Muscle of leg (tissue), 3 donors: ENCODE measurements at regions not wholly inside any gene's neighbourhood (a gene's known extent, or its start where the extent isn't known, plus 50 kb on each side); places are given as distances from the start of the nearest gene placed in this dataset.

Experiments
- DNase-seq: peaks from one replicate; pipeline ENCODE4 v3.0.0; 2013
- H3K27ac ChIP-seq: one replicate; pipeline ENCODE4 v1.5.1; 2013; ENCODE audit warnings: mild to moderate bottlenecking, low read length, control low read depth
- H3K27me3 ChIP-seq: one replicate; pipeline ENCODE4 v1.6.1; 2013; ENCODE audit warnings: low read length; ENCODE audit not compliant: control insufficient read depth, insufficient read depth
- H3K36me3 ChIP-seq: one replicate; pipeline ENCODE4 v1.6.1; 2013; ENCODE audit warnings: low read length; ENCODE audit not compliant: control insufficient read depth, insufficient read depth
- H3K4me1 ChIP-seq: one replicate; pipeline ENCODE4 v1.6.1; 2013; ENCODE audit warnings: low read length; ENCODE audit not compliant: control insufficient read depth, insufficient read depth
- H3K4me3 ChIP-seq: one replicate; pipeline ENCODE4 v1.5.1; 2013; ENCODE audit warnings: low read length, control low read depth
- H3K9me3 ChIP-seq: replicated peaks from 2 replicates; pipeline ENCODE4 v1.6.1; 2013; ENCODE audit warnings: low read depth, low read length; ENCODE audit not compliant: control insufficient read depth
- WGBS: methylation state at CpG from one replicate; pipeline ENCODE4 v1.1.5; 2013; ENCODE audit warnings: missing lambda C conversion rate; ENCODE audit not compliant: insufficient coverage; 5-methylcytosine and 5-hydroxymethylcytosine counted together

DNA sequence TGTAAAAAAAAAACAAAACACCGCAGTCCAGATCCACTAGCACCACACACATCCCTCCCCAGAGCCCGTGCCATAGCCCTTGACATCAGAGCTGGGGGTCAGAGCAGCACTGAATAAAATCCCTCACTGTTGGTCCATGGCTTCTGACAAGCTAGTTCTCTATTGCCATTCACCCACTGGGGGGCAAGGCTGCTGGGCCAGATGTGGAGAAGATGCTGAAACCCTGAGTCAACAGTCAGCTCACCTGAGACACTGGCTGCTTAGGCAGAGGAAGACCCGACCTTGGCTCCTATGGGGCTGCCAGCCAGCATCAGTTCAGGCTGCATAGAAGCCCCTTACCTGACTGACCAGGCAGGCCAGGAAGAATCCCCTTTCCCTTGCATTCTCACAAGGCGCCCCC lies 228.2 kb downstream of the SOX9 start:
- no peak overlapping the region for H3K27ac ChIP-seq

DNA sequence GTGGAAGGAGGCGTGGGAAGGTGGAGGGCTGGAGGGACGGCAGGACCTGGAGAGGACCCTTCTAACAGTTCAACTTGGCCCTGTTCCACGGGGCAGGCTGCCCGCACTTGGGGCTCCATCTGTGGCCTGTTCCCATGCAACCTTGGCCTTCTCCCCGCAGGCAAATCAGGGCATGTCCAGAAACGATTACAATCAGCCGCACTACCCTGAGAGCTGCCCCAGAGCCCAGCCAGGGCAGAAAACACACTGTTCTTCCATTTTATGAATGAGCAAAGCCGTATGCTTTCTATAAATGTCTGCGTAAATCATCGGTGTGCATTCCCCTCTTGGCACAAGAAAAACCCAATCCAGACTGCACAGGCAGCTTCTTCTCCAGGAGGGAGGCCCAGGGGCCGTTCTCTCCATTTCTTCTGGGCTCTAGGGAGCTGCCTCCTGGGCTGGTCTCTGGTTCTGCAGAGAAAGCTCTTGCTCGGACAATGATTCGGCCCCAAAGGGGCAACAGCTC lies 228.7 kb downstream of the SOX9 start:
- WGBS = 29% methylated on average over 12 of the region's 13 CpGs
- DNase-seq = peak; percentile 16
- Histone ChIP-seq H3K4me3 (no peak overlapping the region), H3K36me3 (no peaks in the 10 kb centered on the region), H3K27ac (no peak overlapping the region), H3K4me1 (peaks cover 8% of the 10 kb centered on the region), H3K27me3 (peaks cover 26% of the 10 kb centered on the region), H3K9me3 (peaks cover 2% of the 10 kb centered on the region)

More for the DNA sequence above, 228.2 kb downstream of the SOX9 start:
- WGBS = 60% methylated on average over 3 of the region's 4 CpGs
- Histone ChIP-seq H3K9me3 (no peaks in the 10 kb centered on the region), H3K27me3 (peaks cover 26% of the 10 kb centered on the region), H3K36me3 (no peaks in the 10 kb centered on the region), H3K4me1 (peaks cover 8% of the 10 kb centered on the region), H3K4me3 (no peak overlapping the region)
- no peak for DNase-seq

DNA sequence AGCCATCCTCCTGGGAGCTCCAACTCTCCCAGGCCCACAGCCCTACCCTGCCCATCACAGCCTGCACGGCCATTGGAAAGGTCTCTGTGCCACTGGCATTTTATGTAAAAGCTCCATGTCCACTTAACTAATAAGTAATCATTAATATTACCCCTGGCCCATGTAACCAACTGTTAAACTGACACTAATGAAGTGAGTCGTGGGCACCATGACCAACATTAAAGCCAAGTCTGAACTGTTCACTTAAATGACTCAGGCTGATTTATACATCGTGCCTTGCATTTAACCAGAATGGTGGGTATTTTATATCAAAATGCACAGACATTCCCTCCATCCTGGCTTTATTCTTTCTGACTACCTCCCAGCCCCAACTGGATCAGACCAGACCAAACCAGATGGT lies 229.3 kb downstream of the SOX9 start:
- H3K9me3 ChIP-seq = peaks cover 2% of the 10 kb centered on the region
- 80% methylated on average over 1 of the region's 3 CpGs for WGBS
- peaks cover 8% of the 10 kb centered on the region for H3K4me1 ChIP-seq
- H3K4me3 ChIP-seq = no peak overlapping the region
- no peak for DNase-seq
- no peaks in the 10 kb centered on the region for H3K36me3 ChIP-seq
- peaks cover 24% of the 10 kb centered on the region for H3K27me3 ChIP-seq
- H3K27ac ChIP-seq = no peak overlapping the region

DNA sequence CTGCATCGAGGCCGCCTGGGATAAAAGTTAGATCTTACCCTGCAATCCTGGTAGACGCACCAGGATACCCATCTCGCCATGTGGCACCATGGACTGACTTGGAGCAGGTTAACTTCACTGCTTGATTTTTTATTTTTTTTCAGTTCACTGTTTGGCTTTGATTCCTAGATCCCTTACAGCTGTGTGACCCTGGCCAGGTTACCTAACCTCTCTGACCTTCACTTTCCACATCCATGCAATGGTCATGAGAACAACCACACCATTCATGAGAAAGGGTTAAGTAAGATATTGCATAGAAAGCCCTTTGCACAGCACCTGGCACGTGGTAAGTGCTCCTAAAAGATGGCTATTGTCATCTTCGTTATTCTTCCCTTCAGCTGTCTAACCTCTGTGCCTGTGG lies 230.5 kb downstream of the SOX9 start:
- Histone ChIP-seq H3K4me1 (peaks cover 8% of the 10 kb centered on the region), H3K27ac (no peak overlapping the region), H3K4me3 (no peak overlapping the region), H3K9me3 (peaks cover 4% of the 10 kb centered on the region), H3K36me3 (no peaks in the 10 kb centered on the region), H3K27me3 (peaks cover 22% of the 10 kb centered on the region)
- DNase-seq = no peak
- WGBS = 93% methylated on average over 4 of the region's 6 CpGs

DNA sequence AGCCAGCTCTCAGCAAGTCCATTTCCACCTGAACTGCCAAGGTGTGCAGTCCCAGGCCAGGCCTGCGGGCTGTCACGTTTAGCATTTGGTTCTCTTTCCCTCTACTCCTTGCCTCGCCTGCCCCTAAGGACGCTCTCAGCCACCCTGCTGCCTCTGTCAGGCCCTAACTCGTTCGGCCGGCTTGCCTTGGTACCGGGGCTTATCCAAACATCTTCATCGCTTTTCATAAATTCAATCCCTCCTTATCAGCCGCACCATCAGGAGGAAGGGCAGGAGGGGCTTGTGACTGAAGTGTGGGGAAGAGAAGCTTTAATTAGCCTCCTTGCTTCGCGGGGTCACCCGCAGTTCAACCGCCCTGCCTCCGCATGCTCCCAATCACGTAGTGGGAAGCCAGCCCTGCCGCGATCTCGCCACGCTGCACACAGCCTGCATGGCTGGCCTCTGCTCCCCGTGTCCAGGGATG lies 231.1 kb downstream of the SOX9 start:
- Histone ChIP-seq H3K27ac (no peak overlapping the region), H3K9me3 (peaks cover 4% of the 10 kb centered on the region), H3K4me1 (peaks cover 8% of the 10 kb centered on the region), H3K27me3 (peaks cover 22% of the 10 kb centered on the region), H3K36me3 (no peaks in the 10 kb centered on the region), H3K4me3 (no peak overlapping the region)
- DNase-seq = no peak
- WGBS = 45% methylated on average over 12 of the region's 21 CpGs

DNA sequence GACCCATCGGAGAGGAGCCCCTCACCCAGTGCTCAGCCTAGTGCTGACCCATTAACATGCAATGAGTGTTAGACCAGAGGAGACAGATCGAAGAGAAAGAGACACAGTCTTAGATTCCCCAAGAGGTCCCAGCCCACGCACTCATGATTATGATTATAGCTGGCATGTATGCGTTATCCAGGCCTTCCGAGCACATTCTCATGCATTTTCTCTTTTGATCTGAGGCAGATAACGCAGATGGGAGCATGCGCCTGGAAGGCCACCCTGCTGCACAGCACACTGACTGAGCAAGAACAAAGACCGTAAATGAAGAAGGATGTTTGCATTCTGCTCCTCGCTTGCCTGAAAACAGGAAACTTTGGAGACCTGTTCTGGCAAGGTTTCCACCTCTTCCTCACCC lies 232.7 kb downstream of the SOX9 start:
- Histone ChIP-seq H3K27ac (no peak overlapping the region), H3K27me3 (peaks cover 19% of the 10 kb centered on the region), H3K36me3 (no peaks in the 10 kb centered on the region), H3K4me3 (no peak overlapping the region), H3K9me3 (peaks cover 4% of the 10 kb centered on the region), H3K4me1 (peaks cover 8% of the 10 kb centered on the region)
- DNase-seq = no peak
- WGBS = 84% methylated on average over 9 of the region's 9 CpGs

DNA sequence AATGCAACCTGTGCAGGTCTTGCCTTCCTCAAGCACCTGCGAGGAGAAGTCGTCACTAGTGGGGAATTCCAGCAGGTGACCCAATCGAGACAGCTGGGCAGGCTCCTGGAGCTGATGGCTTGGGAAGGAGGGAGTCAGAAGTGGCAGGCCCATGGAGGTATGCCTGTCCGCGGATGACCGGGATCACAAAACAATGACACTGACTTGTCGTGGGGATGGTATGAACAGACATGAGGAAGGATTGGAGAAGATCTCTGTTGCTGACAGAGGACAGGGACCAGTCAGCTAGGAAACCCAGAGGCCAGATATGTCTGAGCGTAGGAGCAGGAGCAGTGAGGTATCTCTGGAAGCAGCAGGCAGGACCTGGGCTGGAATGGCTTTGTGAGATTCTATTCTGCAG lies 233.3 kb downstream of the SOX9 start:
- H3K4me3 ChIP-seq = no peak overlapping the region
- peaks cover 4% of the 10 kb centered on the region for H3K9me3 ChIP-seq
- H3K4me1 ChIP-seq = peaks cover 8% of the 10 kb centered on the region
- H3K27me3 ChIP-seq = peaks cover 19% of the 10 kb centered on the region
- 95% methylated on average over 8 of the region's 8 CpGs for WGBS
- H3K27ac ChIP-seq = no peak overlapping the region
- no peak for DNase-seq
- H3K36me3 ChIP-seq = no peaks in the 10 kb centered on the region

DNA sequence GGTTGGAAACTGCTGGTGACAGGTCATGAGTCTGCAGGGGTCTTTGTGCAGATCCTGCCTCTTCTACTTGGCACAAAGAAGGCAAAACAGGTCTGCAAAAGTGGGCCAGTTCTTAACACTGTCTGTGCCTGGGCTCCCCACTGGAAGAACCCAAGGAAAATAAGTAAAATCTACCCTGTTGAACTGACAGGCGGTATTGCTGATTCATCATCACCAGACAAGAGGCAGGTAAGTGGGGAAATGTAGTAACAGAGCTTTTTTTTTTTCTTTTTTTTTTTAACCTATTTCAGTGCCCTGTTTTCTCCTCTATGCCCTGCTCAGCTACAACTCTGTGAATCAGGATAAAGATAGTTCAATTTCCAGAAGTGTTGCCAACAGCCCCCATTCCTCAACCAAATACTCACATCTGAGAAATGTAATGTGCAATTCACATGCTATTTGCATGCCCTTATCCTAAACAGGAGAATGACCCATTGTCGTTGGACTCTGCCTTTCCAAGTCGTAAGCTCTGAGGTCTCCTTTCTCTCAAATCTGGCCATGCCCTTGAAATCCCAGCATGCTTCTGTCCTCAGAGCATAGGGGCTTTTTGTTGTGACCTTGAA lies 237.0 kb downstream of the SOX9 start:
- WGBS = 78% methylated on average over 2 of the region's 3 CpGs
- Histone ChIP-seq H3K4me1 (no peaks in the 10 kb centered on the region), H3K4me3 (no peak overlapping the region), H3K36me3 (no peaks in the 10 kb centered on the region), H3K27ac (no peak overlapping the region), H3K9me3 (peaks cover 4% of the 10 kb centered on the region), H3K27me3 (peaks cover 4% of the 10 kb centered on the region)
- DNase-seq = no peak

DNA sequence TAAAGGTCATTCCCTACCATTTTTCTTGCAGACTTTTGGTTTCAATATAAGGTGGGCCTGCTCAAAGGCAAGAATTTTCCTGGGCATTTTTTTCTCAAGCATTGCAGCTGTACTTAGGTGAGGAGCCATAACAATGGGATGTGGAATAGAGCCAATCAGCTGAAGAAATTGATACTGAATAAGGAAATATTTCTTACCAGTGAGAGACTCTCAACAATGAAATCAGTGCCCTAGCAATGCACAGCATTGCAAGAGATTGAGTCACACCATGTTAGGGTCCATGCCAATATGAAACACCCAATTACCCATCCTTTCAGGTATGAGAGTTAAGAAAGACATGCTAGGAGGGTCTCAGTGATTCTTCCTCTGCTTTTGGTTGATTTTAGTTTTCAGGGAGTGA lies 237.6 kb downstream of the SOX9 start:
- Histone ChIP-seq H3K4me1 (no peaks in the 10 kb centered on the region), H3K27ac (no peak overlapping the region), H3K27me3 (peaks cover 2% of the 10 kb centered on the region), H3K9me3 (peaks cover 4% of the 10 kb centered on the region), H3K4me3 (no peak overlapping the region), H3K36me3 (no peaks in the 10 kb centered on the region)
- DNase-seq = no peak

DNA sequence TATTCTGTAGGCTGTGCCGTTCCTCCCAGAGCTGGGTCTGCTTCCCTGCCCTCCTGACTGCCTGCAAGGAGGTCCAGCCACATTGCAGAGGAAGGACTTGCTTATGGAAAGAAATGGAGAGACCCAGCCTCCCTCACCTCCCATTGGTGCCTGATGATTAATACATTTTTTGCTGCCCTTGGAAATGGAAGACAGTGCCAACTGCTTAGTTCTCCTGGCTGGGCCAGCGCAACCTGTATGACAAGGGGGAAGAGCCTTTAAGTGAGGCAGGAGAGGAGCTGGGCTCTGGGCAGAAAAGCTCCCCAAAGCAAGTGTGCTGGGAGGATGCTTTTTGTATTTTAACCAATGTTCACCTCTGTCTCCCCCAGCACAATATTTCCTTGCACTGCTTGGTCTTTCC lies 238.5 kb downstream of the SOX9 start:
- H3K4me3 ChIP-seq = no peak overlapping the region
- no peaks in the 10 kb centered on the region for H3K4me1 ChIP-seq
- no peak overlapping the region for H3K27ac ChIP-seq
- DNase-seq = no peak
- peaks cover 3% of the 10 kb centered on the region for H3K27me3 ChIP-seq
- H3K9me3 ChIP-seq = peaks cover 2% of the 10 kb centered on the region
- H3K36me3 ChIP-seq = no peaks in the 10 kb centered on the region
- WGBS = no CpG with 5 or more reads among the region's 2 CpGs

DNA sequence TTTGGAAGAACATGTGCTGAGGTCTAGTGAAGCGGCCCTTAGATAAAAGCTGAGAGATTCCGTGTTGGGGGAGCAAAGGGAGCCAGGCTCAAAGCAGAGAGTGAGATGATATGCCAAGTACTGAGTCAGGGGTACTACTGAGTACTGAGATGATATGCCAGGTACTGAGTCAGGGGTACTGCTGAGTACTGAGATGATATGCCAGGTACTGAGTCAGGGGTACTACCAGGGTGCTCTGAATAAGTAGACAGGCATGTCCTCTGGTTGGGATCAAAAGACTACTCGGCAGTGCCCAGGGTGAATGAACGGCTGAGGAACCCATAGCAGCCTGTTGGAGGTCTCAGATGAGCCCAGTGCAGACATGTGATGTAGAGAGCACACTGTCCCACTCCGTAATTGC lies 239.0 kb downstream of the SOX9 start:
- Histone ChIP-seq H3K27me3 (peaks cover 5% of the 10 kb centered on the region), H3K36me3 (no peaks in the 10 kb centered on the region), H3K4me3 (no peak overlapping the region), H3K9me3 (peaks cover 2% of the 10 kb centered on the region), H3K27ac (no peak overlapping the region), H3K4me1 (no peaks in the 10 kb centered on the region)
- DNase-seq = no peak
- 76% methylated on average over 4 of the region's 5 CpGs for WGBS
